Right cardiac atrium (tissue), 5 donors: ENCODE measurements at regions not wholly inside any gene's neighbourhood (a gene's known extent, or its start where the extent isn't known, plus 50 kb on each side); places are given as distances from the start of the nearest gene placed in this dataset.
"Not testable (repeated sequence)": the region's sequence is repeated elsewhere in the genome, so short reads cannot be mapped to it uniquely, and the experiment has no call there.

Experiments used
- ATAC-seq, 2 donors: fragments of 200-7000 bp; cut with Tn5 transposase; one replicate each; pipeline versions ENCODE4 v1.8.0 to v1.9.1; 2020; ENCODE audit warnings: moderate library complexity in 2 of 2, mild to moderate bottlenecking in 1 of 2
- DNase-seq, 3 donors: peaks; one replicate each; pipeline ENCODE4 v3.0.0-alpha.2; 2020
- H3K27ac ChIP-seq: one replicate; pipeline ENCODE4 v1.5.1; 2013; ENCODE audit warnings: mild to moderate bottlenecking, low read length, control low read depth, moderate library complexity
- H3K27me3 ChIP-seq: one replicate; pipeline ENCODE4 v1.6.1; 2013; ENCODE audit not compliant: control insufficient read depth, insufficient read depth
- H3K4me1 ChIP-seq: one replicate; pipeline ENCODE4 v1.6.1; 2013; ENCODE audit warnings: low read length; ENCODE audit not compliant: control insufficient read depth, insufficient read depth
- H3K4me3 ChIP-seq: one replicate; pipeline ENCODE4 v1.5.1; 2013; ENCODE audit warnings: low read length, control low read depth
- H3K9me3 ChIP-seq: one replicate; pipeline ENCODE4 v1.6.1; 2013; ENCODE audit warnings: low read length; ENCODE audit not compliant: control insufficient read depth
- WGBS: extraction: QIAGEN DNeasy Blood & Tissue Kit; methylation state at CpG from one replicate; pipeline ENCODE4 v1.1.7; 2013; 5-methylcytosine and 5-hydroxymethylcytosine counted together
- intact Hi-C, 4 donors: fragments of 100-400 bp; cut with DNase I; formaldehyde crosslinking; loops; one replicate each; pipeline versions ENCODE4 v1.11.0 to v1.14.0; 2022 to 2023
- donor health status: healthy with polysubstance abuse.
- donor health status: DM: no; HTN: yes; CAD: no.
- donor health status: DM: no; HTN: no; CAD: no.
- donor health status: DM: no; HTN: yes; CAD: no; lungs with severe emphysema.
- donor health status: DM: yes; HTN: yes; CAD: no.

DNA sequence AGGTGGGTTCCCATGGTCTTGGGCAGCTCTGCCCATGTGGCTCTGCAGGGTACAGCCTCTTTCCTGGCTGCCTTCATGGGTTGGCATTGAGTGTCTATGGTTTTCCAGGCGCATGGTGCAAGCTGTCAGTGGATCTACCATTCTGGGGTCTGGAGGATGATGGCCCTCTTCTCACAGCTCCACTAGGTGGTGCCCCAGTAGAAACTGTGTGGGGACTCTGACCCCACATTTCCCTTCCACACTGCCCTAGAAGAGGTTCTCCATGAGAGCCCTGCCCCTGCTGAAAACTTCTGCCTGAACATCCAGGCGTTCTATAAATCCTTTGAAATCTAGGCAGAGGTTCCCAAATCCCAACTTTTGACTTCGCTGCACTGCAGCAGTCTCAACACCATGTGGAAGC, 174.0 kb upstream of the CTNND2 start:
- H3K4me1 ChIP-seq, DNase-seq, ATAC-seq, H3K27ac ChIP-seq, H3K9me3 ChIP-seq, intact Hi-C loops, H3K27me3 ChIP-seq, H3K4me3 ChIP-seq: not testable (repeated sequence)
- 77% methylated on average over 3 of the region's 3 CpGs for WGBS

DNA sequence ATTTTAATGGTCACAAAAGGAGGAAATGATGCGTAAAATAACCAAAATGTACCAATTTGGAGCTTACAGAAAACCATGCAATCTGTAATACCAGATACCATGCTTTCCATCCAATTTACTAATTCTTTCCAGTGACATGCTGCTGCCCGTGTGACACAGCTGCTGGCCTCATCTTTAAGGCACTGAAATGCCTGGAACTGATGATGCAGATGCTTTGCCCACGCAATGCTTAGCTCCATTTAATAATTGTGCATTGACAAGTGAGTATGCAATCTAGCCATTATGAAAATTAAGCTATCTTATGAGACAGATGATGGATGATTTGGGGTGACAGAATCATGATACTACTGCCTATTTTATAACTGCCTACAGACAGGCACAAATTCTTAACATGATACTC, 169.2 kb upstream of the CTNND2 start:
- ATAC-seq (no peak), DNase-seq (no peak)
- no peak overlapping the region for H3K27ac ChIP-seq
- H3K27me3 ChIP-seq: no peaks in the 10 kb centered on the region
- H3K4me3 ChIP-seq: no peak overlapping the region
- WGBS: 43% methylated on average over 3 of the region's 3 CpGs
- H3K9me3 ChIP-seq: peaks cover 4% of the 10 kb centered on the region
- no peaks in the 10 kb centered on the region for H3K4me1 ChIP-seq
- intact Hi-C loops: no loop called here

DNA sequence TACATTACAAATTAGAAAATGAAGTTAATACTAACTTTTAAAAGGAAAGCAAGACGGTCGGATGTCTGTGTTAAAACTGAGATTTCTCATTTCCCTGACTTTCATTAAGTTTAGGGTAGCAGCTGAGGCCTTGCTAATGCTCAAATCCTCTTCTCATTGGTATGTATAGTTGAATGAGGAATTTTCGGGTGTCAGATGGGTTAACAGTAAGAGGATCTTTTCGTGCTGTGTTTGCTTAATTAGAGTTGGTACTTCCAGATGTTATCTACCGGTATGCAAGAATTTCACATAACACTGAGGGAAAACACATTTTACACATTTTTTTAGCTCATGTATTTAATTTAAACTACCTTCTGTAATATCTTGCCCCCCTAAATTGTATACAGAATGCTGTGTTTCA, 168.2 kb upstream of the CTNND2 start:
- WGBS: 49% methylated on average over 5 of the region's 5 CpGs
- ATAC-seq (no peak), DNase-seq (no peak)
- Histone ChIP-seq H3K27ac (no peak overlapping the region), H3K4me3 (no peak overlapping the region), H3K9me3 (peaks cover 2% of the 10 kb centered on the region), H3K27me3 (no peaks in the 10 kb centered on the region), H3K4me1 (no peaks in the 10 kb centered on the region)
- intact Hi-C loops: no loop called here

DNA sequence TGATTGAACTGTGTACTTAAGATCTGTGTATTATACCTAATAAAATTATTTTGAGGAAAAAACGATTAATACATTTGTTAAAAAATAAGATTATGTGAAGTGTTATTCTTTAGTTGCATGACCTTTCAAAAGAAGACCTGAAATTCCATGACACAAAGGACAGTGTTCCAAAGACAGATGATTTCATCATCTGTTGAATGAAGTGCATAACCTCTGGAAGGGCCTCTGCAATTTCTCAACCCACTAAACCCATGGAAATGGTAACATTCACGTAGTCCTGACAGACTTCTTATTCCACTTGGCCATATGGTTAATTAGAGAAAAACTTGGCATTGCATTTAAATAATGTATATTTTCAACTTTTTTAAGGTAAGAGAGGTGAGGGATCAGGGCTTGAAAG, 167.2 kb upstream of the CTNND2 start:
- ATAC-seq: no peak
- no peak overlapping the region for H3K27ac ChIP-seq
- no peaks in the 10 kb centered on the region for H3K4me1 ChIP-seq
- H3K4me3 ChIP-seq: no peak overlapping the region
- WGBS: 69% methylated on average over 2 of the region's 2 CpGs
- no peak for DNase-seq
- intact Hi-C loops: no loop called here
- H3K9me3 ChIP-seq: peaks cover 2% of the 10 kb centered on the region
- H3K27me3 ChIP-seq: no peaks in the 10 kb centered on the region

DNA sequence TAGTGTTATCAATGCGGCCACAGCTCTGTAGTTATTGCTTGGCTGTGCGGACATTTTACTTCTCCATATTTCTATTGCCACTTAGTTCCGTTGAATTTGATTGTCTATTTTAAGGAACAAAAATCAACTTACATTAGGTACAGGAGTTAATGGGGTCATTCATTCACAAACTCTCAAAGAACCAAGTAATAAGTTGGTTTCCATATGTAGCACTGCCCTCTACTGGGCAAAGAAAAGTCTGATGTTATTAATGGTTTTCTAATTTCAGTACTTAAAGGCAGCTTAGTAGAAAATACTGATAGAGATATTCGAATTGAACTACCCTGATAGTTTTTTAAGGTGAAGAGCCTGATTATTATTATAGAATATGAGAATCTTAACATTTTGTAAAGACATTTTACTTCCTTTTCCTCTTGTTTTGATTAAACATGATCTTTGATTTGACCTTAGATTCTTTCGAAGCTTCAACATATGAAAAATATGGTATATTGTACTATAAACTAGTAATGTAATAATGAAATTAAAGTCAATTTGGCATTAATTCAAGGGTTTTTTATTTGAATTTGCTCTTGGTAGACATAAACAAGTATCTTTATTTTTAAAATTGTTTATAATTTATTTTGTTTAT, 119.5 kb upstream of the CTNND2 start:
- intact Hi-C loops: loop anchor here in 1 of 4 donors (10.0 kb wide), 1 partner anchor 1569 kb away; no protein-coding TSS in a partner anchor
- Histone ChIP-seq H3K27me3 (no peaks in the 10 kb centered on the region), H3K4me1 (no peaks in the 10 kb centered on the region), H3K9me3 (no peaks in the 10 kb centered on the region), H3K4me3 (no peak overlapping the region), H3K27ac (no peak overlapping the region)
- ATAC-seq (no peak), DNase-seq (no peak)
- 42% methylated on average over 5 of the region's 5 CpGs for WGBS

DNA sequence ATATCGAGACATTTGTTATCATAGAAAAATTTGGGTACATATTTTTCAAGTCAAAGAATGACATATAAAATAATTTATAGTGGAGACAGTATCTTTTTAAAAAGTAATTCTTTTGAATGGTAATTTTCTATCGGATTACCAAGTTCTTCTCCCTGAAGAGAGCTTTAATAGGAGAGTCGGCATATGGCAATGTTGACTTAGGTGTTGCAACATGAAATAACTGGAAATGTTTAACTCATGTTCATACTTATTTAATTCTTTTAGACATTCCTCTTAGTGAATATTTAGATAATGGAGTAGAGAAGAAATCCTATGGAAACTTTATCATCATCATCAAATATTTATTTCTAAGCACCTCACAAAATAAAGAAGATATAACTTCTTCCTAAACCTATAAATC, 118.2 kb upstream of the CTNND2 start:
- 86% methylated on average over 3 of the region's 3 CpGs for WGBS
- Histone ChIP-seq H3K4me3 (no peak overlapping the region), H3K27ac (no peak overlapping the region), H3K4me1 (no peaks in the 10 kb centered on the region), H3K9me3 (no peaks in the 10 kb centered on the region), H3K27me3 (no peaks in the 10 kb centered on the region)
- intact Hi-C loops: loop anchor here in 1 of 4 donors (10.0 kb wide), 1 partner anchor 1568 kb away; no protein-coding TSS in a partner anchor
- no peak for ATAC-seq
- DNase-seq: no peak

DNA sequence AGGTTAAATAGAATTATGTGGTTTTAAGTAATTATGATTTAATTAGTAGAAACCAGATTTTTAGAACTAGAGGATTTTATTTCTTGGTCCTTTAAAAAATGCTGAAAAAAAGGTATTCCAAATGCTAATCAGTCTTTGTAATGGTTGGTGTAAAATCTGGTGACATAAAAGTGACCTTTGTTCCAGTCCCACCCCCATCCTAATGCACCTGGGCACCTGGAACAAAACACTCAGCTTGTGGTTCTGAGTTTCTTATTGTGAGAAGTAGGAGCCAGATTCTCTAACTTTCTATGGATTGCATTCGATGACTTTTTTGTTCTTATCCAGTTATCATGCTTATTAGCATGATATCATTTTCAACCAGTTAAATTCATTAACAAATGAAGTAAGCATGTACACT, 115.1 kb upstream of the CTNND2 start:
- no peaks in the 10 kb centered on the region for H3K9me3 ChIP-seq
- no peak overlapping the region for H3K27ac ChIP-seq
- H3K27me3 ChIP-seq: no peaks in the 10 kb centered on the region
- H3K4me3 ChIP-seq: no peak overlapping the region
- 89% methylated on average over 1 of the region's 1 CpG for WGBS
- no peak for ATAC-seq
- no peaks in the 10 kb centered on the region for H3K4me1 ChIP-seq
- no peak for DNase-seq
- intact Hi-C loops: no loop called here

DNA sequence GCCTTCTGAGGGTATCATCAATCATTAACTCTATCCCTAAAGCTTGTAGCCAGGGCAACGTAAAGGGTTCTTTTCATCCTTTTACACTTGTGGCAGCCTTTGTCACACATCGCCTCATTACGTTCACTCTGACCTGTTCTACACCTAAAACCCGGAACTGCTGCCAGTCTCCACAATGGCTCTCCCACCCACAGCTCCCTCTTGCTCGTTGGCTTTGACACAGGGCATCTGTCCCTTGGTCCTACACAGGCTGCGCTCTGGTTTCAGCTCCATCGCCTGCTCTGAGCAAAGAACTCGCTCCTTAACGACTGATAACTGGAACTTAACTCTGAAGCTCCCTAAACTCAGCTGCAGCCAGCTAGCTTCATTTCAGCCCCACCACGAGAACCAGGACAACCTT, 112.8 kb upstream of the CTNND2 start:
- Histone ChIP-seq H3K27ac (no peak overlapping the region), H3K9me3 (no peaks in the 10 kb centered on the region), H3K4me1 (no peaks in the 10 kb centered on the region), H3K27me3 (no peaks in the 10 kb centered on the region), H3K4me3 (no peak overlapping the region)
- WGBS: 65% methylated on average over 10 of the region's 10 CpGs
- ATAC-seq (no peak), DNase-seq (no peak)
- intact Hi-C loops: no loop called here

DNA sequence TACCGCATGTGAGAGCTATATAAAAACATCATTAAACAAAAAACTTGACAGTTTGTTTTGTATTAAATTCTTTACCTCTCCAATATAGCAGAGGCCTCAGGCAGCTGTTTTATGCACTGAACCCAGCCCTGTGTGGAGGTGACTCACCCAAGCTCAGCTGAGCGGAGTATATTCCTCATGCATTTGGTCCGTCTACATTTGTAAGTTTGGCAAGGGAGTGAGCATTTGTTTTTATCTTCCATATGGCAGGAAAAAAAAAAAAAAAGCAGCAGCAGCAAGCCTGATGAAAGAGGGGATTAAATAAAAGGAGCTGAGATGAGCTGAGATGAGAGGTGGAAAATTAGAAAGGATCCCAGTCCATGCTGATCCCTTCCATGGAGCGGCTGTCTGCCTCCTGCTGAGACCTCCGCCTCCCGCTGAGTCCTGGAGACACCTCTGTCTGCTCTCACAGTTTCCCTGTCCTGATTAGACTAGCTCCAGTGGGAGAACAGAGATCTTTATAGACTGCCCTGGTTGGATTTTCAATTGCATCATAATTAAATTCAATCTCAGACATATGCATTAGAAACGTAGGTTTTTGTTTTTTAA, 112.0 kb upstream of the CTNND2 start:
- intact Hi-C loops: no loop called here
- H3K4me1 ChIP-seq: no peaks in the 10 kb centered on the region

DNA sequence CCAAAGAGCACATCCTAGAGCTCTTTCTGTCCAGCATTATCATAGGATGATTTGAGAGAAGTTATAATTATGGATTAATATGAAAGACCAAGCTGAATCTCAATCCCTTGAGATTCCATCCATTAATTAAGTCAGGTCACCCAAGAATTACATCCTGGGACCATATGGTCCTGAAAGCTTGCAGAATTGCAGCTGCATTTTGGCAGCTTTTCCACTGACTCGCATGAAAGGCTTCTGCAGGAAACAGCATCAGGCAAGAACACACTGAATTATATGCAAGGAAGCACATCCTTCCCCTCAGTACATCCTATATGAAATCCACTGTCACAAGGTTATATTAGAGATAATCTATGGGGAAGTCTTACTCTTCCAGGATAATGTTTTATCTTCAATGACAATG, 109.1 kb upstream of the CTNND2 start:
- 27% methylated on average over 1 of the region's 1 CpG for WGBS
- no peak for ATAC-seq

More for the DNA sequence above, 112.0 kb upstream of the CTNND2 start:
- Histone ChIP-seq H3K9me3 (no peaks in the 10 kb centered on the region), H3K27ac (no peak overlapping the region), H3K27me3 (no peaks in the 10 kb centered on the region), H3K4me3 (no peak overlapping the region)
- 54% methylated on average over 7 of the region's 7 CpGs for WGBS
- DNase-seq: no peak
- no peak for ATAC-seq

DNA sequence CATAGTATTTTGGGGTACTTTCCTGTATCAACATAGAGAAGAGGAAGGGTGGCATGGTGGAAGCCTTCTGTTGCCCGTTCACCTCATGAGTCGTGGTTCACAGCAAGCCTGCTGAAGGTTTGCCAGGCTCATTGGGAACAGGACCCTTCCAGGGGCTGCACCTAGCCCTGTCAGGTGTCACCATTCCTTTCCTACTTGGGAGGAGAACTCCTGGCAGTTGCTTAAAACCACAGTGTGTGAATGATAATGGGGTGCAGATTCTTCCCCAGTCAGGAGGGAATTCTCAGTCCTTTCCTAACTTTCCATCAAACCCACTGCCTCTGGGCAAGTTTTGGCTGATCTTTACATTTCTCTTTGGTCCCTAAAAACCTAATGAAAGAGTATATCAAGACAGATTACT, 99.4 kb upstream of the CTNND2 start:
- DNase-seq: no peak
- ATAC-seq: no peak
- Histone ChIP-seq H3K27ac (no peak overlapping the region), H3K4me1 (no peaks in the 10 kb centered on the region), H3K9me3 (no peaks in the 10 kb centered on the region), H3K27me3 (no peaks in the 10 kb centered on the region), H3K4me3 (no peak overlapping the region)
- intact Hi-C loops: no loop called here
- WGBS: 62% methylated on average over 2 of the region's 2 CpGs

More for the DNA sequence above, 109.1 kb upstream of the CTNND2 start:
- Histone ChIP-seq H3K27me3 (no peaks in the 10 kb centered on the region), H3K27ac (no peak overlapping the region), H3K4me3 (no peak overlapping the region), H3K4me1 (no peaks in the 10 kb centered on the region), H3K9me3 (no peaks in the 10 kb centered on the region)
- intact Hi-C loops: no loop called here
- DNase-seq: no peak

DNA sequence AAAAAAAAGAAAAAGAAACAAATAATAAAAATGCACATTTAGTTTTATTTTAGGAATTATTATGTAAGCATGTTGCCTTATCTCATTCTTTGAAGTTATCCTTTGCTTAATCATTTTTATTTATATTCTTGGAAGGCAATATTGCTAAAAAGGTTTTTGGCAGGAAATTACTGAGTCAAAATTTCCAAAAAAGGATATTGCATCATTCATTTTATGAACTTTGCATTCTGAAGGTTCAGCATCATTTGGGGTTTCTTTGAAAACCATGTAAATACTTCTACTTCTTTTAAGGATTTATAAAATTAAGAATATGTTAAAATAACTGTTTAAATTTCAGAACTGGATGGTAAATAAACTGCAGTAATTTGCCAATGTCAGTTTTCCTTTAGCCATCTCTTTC, 94.2 kb upstream of the CTNND2 start:
- Histone ChIP-seq H3K4me1 (no peaks in the 10 kb centered on the region), H3K4me3 (no peak overlapping the region), H3K9me3 (no peaks in the 10 kb centered on the region), H3K27me3 (no peaks in the 10 kb centered on the region), H3K27ac (no peak overlapping the region)
- DNase-seq (no peak), ATAC-seq (no peak)
- intact Hi-C loops: no loop called here
